Ascending aorta (tissue), 2 donors: ENCODE measurements at regions not wholly inside any gene's neighbourhood (a gene's known extent, or its start where the extent isn't known, plus 50 kb on each side); places are given as distances from the start of the nearest gene placed in this dataset.
"Not testable (repeated sequence)": the region's sequence is repeated elsewhere in the genome, so short reads cannot be mapped to it uniquely, and the experiment has no call there.

Experiments
- DNase-seq, 2 donors: peaks; one replicate each; pipeline ENCODE4 v3.0.0-alpha.2; 2019; ENCODE audit warnings: low spot score in 2 of 2
- H3K27ac ChIP-seq, 2 donors: fragments of 200-600 bp; sonication (generic); one replicate each; pipeline ENCODE4 v1.5.1; 2016 to 2017; ENCODE audit warnings: mild to moderate bottlenecking in 1 of 2
- H3K27me3 ChIP-seq: fragments of 200-600 bp; sonication (generic); one replicate; pipeline ENCODE4 v1.5.1; 2017
- H3K36me3 ChIP-seq, 2 donors: fragments of 200-600 bp; sonication (generic); one replicate each; pipeline ENCODE4 v1.5.1; 2016
- H3K4me1 ChIP-seq, 2 donors: fragments of 200-600 bp; sonication (generic); one replicate each; pipeline ENCODE4 v1.5.1; 2016 to 2017; ENCODE audit warnings: mild to moderate bottlenecking in 1 of 2
- H3K4me3 ChIP-seq, 2 donors: fragments of 200-600 bp; sonication (generic); one replicate each; pipeline ENCODE4 v1.5.1; 2016 to 2017; ENCODE audit warnings: mild to moderate bottlenecking in 1 of 2
- H3K9me3 ChIP-seq, 2 donors: fragments of 200-600 bp; sonication (generic); one replicate each; pipeline ENCODE4 v1.5.1; 2016
- CTCF ChIP-seq, 3 experiments: fragments of 200-600 bp in 2 of 3; fragments of 450-650 bp in 1 of 3; sonication (generic) in 2 of 3; IDR thresholded peaks; one replicate each; pipeline ENCODE4 v1.5.1; 2016 to 2019; ENCODE audit warnings: antibody characterized with exemption in 3 of 3, mild to moderate bottlenecking in 1 of 3, moderate library complexity in 1 of 3
- intact Hi-C: fragments of 100-400 bp; cut with DNase I; formaldehyde crosslinking; loops from one replicate; pipeline ENCODE4 v1.15.1; 2023

GRCh38 chrX:128685387-128685786 lies 633.2 kb upstream of the ACTRT1 start:
- Histone ChIP-seq H3K36me3 (no peaks in the 10 kb centered on the region), H3K9me3 (no peaks in the 10 kb centered on the region), H3K4me1 (no peaks in the 10 kb centered on the region), H3K4me3 (no peak overlapping the region), H3K27me3 (no peaks in the 10 kb centered on the region), H3K27ac (no peak overlapping the region)
- intact Hi-C loops: no loop called here
- TF ChIP-seq CTCF (IDR thresholded peaks at IDR 0.05): no peak
- no peak for DNase-seq

GRCh38 chrX:128676651-128677050 lies 624.4 kb upstream of the ACTRT1 start:
- no peaks in the 10 kb centered on the region for H3K36me3 ChIP-seq
- TF ChIP-seq CTCF (IDR thresholded peaks at IDR 0.05): no peak
- intact Hi-C loops: no loop called here

GRCh38 chrX:128674326-128675086 lies 622.3 kb upstream of the ACTRT1 start:
- H3K4me1 ChIP-seq, H3K4me3 ChIP-seq, H3K27me3 ChIP-seq, H3K36me3 ChIP-seq, intact Hi-C loops, H3K27ac ChIP-seq, H3K9me3 ChIP-seq, DNase-seq: not testable (repeated sequence)

More at GRCh38 chrX:128676651-128677050, 624.4 kb upstream of the ACTRT1 start:
- DNase-seq: no peak
- Histone ChIP-seq H3K4me3 (no peak overlapping the region), H3K4me1 (no peaks in the 10 kb centered on the region), H3K27me3 (no peaks in the 10 kb centered on the region), H3K9me3 (no peaks in the 10 kb centered on the region), H3K27ac (no peak overlapping the region)

- no peak for DNase-seq
- Histone ChIP-seq H3K4me3 (no peak overlapping the region), H3K4me1 (no peaks in the 10 kb centered on the region), H3K36me3 (no peaks in the 10 kb centered on the region), H3K27ac (no peak overlapping the region), H3K27me3 (no peaks in the 10 kb centered on the region), H3K9me3 (peaks cover 0 to 12% of the 10 kb centered on the region in 2 donors)
- intact Hi-C loops: no loop called here
- no peak for TF ChIP-seq CTCF (IDR thresholded peaks at IDR 0.05)
Observed at GRCh38 chrX:128664211-128664610, 612.0 kb upstream of the ACTRT1 start.

- no peak overlapping the region for H3K27ac ChIP-seq
- no peak for DNase-seq
- TF ChIP-seq CTCF (IDR thresholded peaks at IDR 0.05): no peak
- H3K4me1 ChIP-seq: no peaks in the 10 kb centered on the region
- no peaks in the 10 kb centered on the region for H3K27me3 ChIP-seq
- H3K36me3 ChIP-seq: no peaks in the 10 kb centered on the region
- H3K4me3 ChIP-seq: no peak overlapping the region
- H3K9me3 ChIP-seq: no peaks in the 10 kb centered on the region
- intact Hi-C loops: no loop called here
Observed at GRCh38 chrX:128653524-128654060, 601.4 kb upstream of the ACTRT1 start.

- no peak overlapping the region for H3K4me3 ChIP-seq
- H3K27ac ChIP-seq: no peak overlapping the region
- DNase-seq: no peak
- no peaks in the 10 kb centered on the region for H3K36me3 ChIP-seq
- TF ChIP-seq CTCF (IDR thresholded peaks at IDR 0.05): no peak
- no peaks in the 10 kb centered on the region for H3K9me3 ChIP-seq
- H3K27me3 ChIP-seq: no peaks in the 10 kb centered on the region
- intact Hi-C loops: no loop called here
- H3K4me1 ChIP-seq: no peaks in the 10 kb centered on the region
Observed at GRCh38 chrX:128650326-128650725, 598.1 kb upstream of the ACTRT1 start.
